Fibroblast of lung (primary cell): ENCODE measurements at regions not wholly inside any gene's neighbourhood (a gene's known extent, or its start where the extent isn't known, plus 50 kb on each side); places are given as distances from the start of the nearest gene placed in this dataset.

Source experiments
- CTCF ChIP-seq, 2 donors: IDR thresholded peaks in 1 of 2; conservative IDR thresholded peaks in 1 of 2; 1 replicate in 1 of 2; 2 replicates in 1 of 2; pipeline ENCODE4 v1.5.1; 2011 to 2012; ENCODE audit warnings: low read length in 2 of 2, control low read depth in 1 of 2, inconsistent platforms in 1 of 2, low read depth in 1 of 2, mild to moderate bottlenecking in 1 of 2
- EZH2 ChIP-seq: IDR thresholded peaks from 2 replicates; pipeline ENCODE4 v1.5.1; 2012; ENCODE audit warnings: low read length, control low read depth, mild to moderate bottlenecking; ENCODE audit errors: missing control alignments

GRCh38 chr16:51984395-51984794, 562.5 kb downstream of the TOX3 start:
- TF ChIP-seq CTCF (conservative IDR thresholded peaks at IDR 0.05 in 1 of 2, IDR thresholded peaks at IDR 0.05 in 1 of 2; ENCODE audit: low read depth in 1 of 2, low read length in 2 of 2) (no peak), EZH2 (no peak)
